Thoracic aorta (tissue), 2 donors: ENCODE measurements at regions not wholly inside any gene's neighbourhood (a gene's known extent, or its start where the extent isn't known, plus 50 kb on each side); places are given as distances from the start of the nearest gene placed in this dataset.

ENCODE experiments used
- ATAC-seq: fragments of 150-250 bp; one replicate; pipeline ENCODE4 v1.8.0; 2017; ENCODE audit warnings: low read depth; ENCODE audit not compliant: insufficient number of reproducible peaks, low FRiP score
- DNase-seq: peaks from one replicate; pipeline ENCODE4 v3.0.0-alpha.2; 2020; ENCODE audit warnings: low spot score
- H3K27ac ChIP-seq, 2 donors: fragments of 200-600 bp; sonication (generic); 1 replicate in 1 of 2; 2 replicates in 1 of 2; pipeline ENCODE4 v1.5.1; 2016; ENCODE audit warnings: mild to moderate bottlenecking in 2 of 2, moderate library complexity in 2 of 2
- H3K27me3 ChIP-seq: fragments of 200-600 bp; sonication (generic); replicated peaks from 2 replicates; pipeline ENCODE4 v1.6.0; 2016; ENCODE audit warnings: mild to moderate bottlenecking; ENCODE audit not compliant: insufficient read depth
- H3K36me3 ChIP-seq: fragments of 200-600 bp; sonication (generic); one replicate; pipeline ENCODE4 v1.5.1; 2016
- H3K4me1 ChIP-seq, 2 donors: fragments of 200-600 bp; sonication (generic); 1 replicate in 1 of 2; 2 replicates in 1 of 2; pipeline versions ENCODE4 v1.5.1 to v1.6.0; 2016; ENCODE audit warnings: low read depth in 2 of 2, mild to moderate bottlenecking in 1 of 2; ENCODE audit not compliant: control insufficient read depth in 1 of 2
- H3K4me3 ChIP-seq: fragments of 200-600 bp; sonication (generic); 2 replicates; pipeline ENCODE4 v1.5.1; 2016; ENCODE audit warnings: mild to moderate bottlenecking
- H3K9me3 ChIP-seq: fragments of 200-600 bp; sonication (generic); 2 replicates; pipeline ENCODE4 v1.5.1; 2016
- CTCF ChIP-seq: fragments of 200-600 bp; sonication (generic); IDR thresholded peaks from one replicate; pipeline ENCODE4 v1.5.1; 2019; ENCODE audit warnings: antibody characterized with exemption

- Histone ChIP-seq H3K36me3 (no peaks in the 10 kb centered on the region), H3K27ac (no peak overlapping the region), H3K9me3 (peaks cover 4% of the 10 kb centered on the region), H3K4me3 (no peak overlapping the region), H3K27me3 (no peaks in the 10 kb centered on the region), H3K4me1 (no peaks in the 10 kb centered on the region)
- ATAC-seq, result no peak
- DNase-seq, result no peak
- no peak for TF ChIP-seq CTCF
These were observed 502.1 kb upstream of the IL12A start for GRCh38 chr3:159486580-159486979.

GRCh38 chr3:159487304-159487703 is 501.3 kb upstream of the IL12A start:
- DNase-seq, result no peak
- ATAC-seq, result no peak
- H3K27me3 ChIP-seq, result no peaks in the 10 kb centered on the region
- H3K4me1 ChIP-seq, result no peaks in the 10 kb centered on the region
- H3K36me3 ChIP-seq, result no peaks in the 10 kb centered on the region
- TF ChIP-seq CTCF, result no peak
- peaks cover 4% of the 10 kb centered on the region for H3K9me3 ChIP-seq
- no peak overlapping the region for H3K4me3 ChIP-seq
- no peak overlapping the region for H3K27ac ChIP-seq

GRCh38 chr3:159488602-159489001 is 500.0 kb upstream of the IL12A start:
- no peaks in the 10 kb centered on the region for H3K4me1 ChIP-seq
- H3K36me3 ChIP-seq, result no peaks in the 10 kb centered on the region
- H3K27ac ChIP-seq, result no peak overlapping the region
- no peak overlapping the region for H3K4me3 ChIP-seq
- DNase-seq (no peak), ATAC-seq (no peak)
- no peaks in the 10 kb centered on the region for H3K27me3 ChIP-seq
- TF ChIP-seq CTCF, result no peak
- peaks cover 4% of the 10 kb centered on the region for H3K9me3 ChIP-seq

GRCh38 chr3:159497361-159497760 is 491.3 kb upstream of the IL12A start:
- Histone ChIP-seq H3K4me1 (no peaks in the 10 kb centered on the region), H3K36me3 (no peaks in the 10 kb centered on the region), H3K9me3 (no peaks in the 10 kb centered on the region), H3K27ac (no peak overlapping the region), H3K27me3 (no peaks in the 10 kb centered on the region), H3K4me3 (no peak overlapping the region)
- DNase-seq, result no peak
- no peak for ATAC-seq
- no peak for TF ChIP-seq CTCF

GRCh38 chr3:159499031-159499793 is 489.4 kb upstream of the IL12A start:
- H3K27me3 ChIP-seq, result no peaks in the 10 kb centered on the region
- H3K4me1 ChIP-seq, result no peaks in the 10 kb centered on the region
- no peak for DNase-seq
- no peak overlapping the region for H3K27ac ChIP-seq
- ATAC-seq, result no peak
- H3K4me3 ChIP-seq, result no peak overlapping the region
- no peak for TF ChIP-seq CTCF
- H3K9me3 ChIP-seq, result no peaks in the 10 kb centered on the region
- no peaks in the 10 kb centered on the region for H3K36me3 ChIP-seq
